Mucosa of rectum (tissue), 2 donors: ENCODE measurements at regions not wholly inside any gene's neighbourhood (a gene's known extent, or its start where the extent isn't known, plus 50 kb on each side); places are given as distances from the start of the nearest gene placed in this dataset.

ENCODE experiments used
- H3K27ac ChIP-seq, 2 donors: one replicate each; pipeline ENCODE4 v1.7.0; 2013; ENCODE audit warnings: inconsistent platforms in 2 of 2, low read depth in 2 of 2, low read length in 2 of 2
- H3K27me3 ChIP-seq, 2 donors: one replicate each; pipeline ENCODE4 v1.7.0; 2013; ENCODE audit warnings: low read length in 2 of 2; ENCODE audit not compliant: control insufficient read depth in 2 of 2, insufficient read depth in 2 of 2
- H3K36me3 ChIP-seq, 2 donors: one replicate each; pipeline ENCODE4 v1.7.0; 2013; ENCODE audit warnings: low read length in 2 of 2; ENCODE audit not compliant: control insufficient read depth in 2 of 2, insufficient read depth in 2 of 2
- H3K4me1 ChIP-seq, 2 donors: one replicate each; pipeline ENCODE4 v1.7.0; 2013; ENCODE audit warnings: low read length in 2 of 2, mild to moderate bottlenecking in 1 of 2; ENCODE audit not compliant: control insufficient read depth in 2 of 2, insufficient read depth in 2 of 2
- H3K4me3 ChIP-seq, 2 donors: one replicate each; pipeline ENCODE4 v1.7.0; 2013; ENCODE audit warnings: low read length in 2 of 2
- H3K9ac ChIP-seq, 2 donors: one replicate each; pipeline ENCODE4 v1.7.0; 2013; ENCODE audit warnings: low read length in 2 of 2, low read depth in 1 of 2, mild to moderate bottlenecking in 1 of 2
- H3K9me3 ChIP-seq, 2 donors: one replicate each; pipeline ENCODE4 v1.7.0; 2013; ENCODE audit warnings: low read length in 2 of 2; ENCODE audit not compliant: control insufficient read depth in 2 of 2
- donor health status: healthy.
- donor health status: Normal muscosa, but diverticular disease.

- Histone ChIP-seq H3K36me3 (no peaks in the 10 kb centered on the region), H3K27ac (no peak overlapping the region), H3K9me3 (no peaks in the 10 kb centered on the region), H3K4me3 (no peak overlapping the region), H3K27me3 (no peaks in the 10 kb centered on the region), H3K4me1 (peaks cover 4% of the 10 kb centered on the region in 2 donors), H3K9ac (no peak overlapping the region)
Observed at GRCh38 chr12:93126069-93126474, 197.0 kb upstream of the EEA1 start.

- no peaks in the 10 kb centered on the region for H3K36me3 ChIP-seq
- H3K4me3 ChIP-seq: no peak overlapping the region
- H3K27ac ChIP-seq: no peak overlapping the region
- H3K9ac ChIP-seq: no peak overlapping the region
- no peaks in the 10 kb centered on the region for H3K27me3 ChIP-seq
- H3K4me1 ChIP-seq: peaks cover 4% of the 10 kb centered on the region in 2 donors
- no peaks in the 10 kb centered on the region for H3K9me3 ChIP-seq
Observed at GRCh38 chr12:93127107-93127560, 198.0 kb upstream of the EEA1 start.

- Histone ChIP-seq H3K27me3 (no peaks in the 10 kb centered on the region), H3K9me3 (no peaks in the 10 kb centered on the region), H3K9ac (no peak overlapping the region), H3K36me3 (no peaks in the 10 kb centered on the region), H3K4me3 (no peak overlapping the region), H3K4me1 (peaks cover 3 to 4% of the 10 kb centered on the region in 2 donors), H3K27ac (no peak overlapping the region)
Observed at GRCh38 chr12:93127582-93128331, 198.7 kb upstream of the EEA1 start.

- H3K27ac ChIP-seq: no peak overlapping the region
- H3K9ac ChIP-seq: no peak overlapping the region
Observed at GRCh38 chr12:93128332-93128707, 199.2 kb upstream of the EEA1 start.

GRCh38 chr12:93130366-93131054, 201.4 kb upstream of the EEA1 start:
- Histone ChIP-seq H3K27ac (no peak overlapping the region), H3K4me3 (no peak overlapping the region), H3K9ac (no peak overlapping the region), H3K36me3 (no peaks in the 10 kb centered on the region), H3K4me1 (peaks cover 9% of the 10 kb centered on the region in 2 donors), H3K27me3 (no peaks in the 10 kb centered on the region), H3K9me3 (no peaks in the 10 kb centered on the region)

More at GRCh38 chr12:93128332-93128707, 199.2 kb upstream of the EEA1 start:
- Histone ChIP-seq H3K27me3 (no peaks in the 10 kb centered on the region), H3K4me1 (peaks cover 0 to 4% of the 10 kb centered on the region in 2 donors), H3K36me3 (no peaks in the 10 kb centered on the region), H3K4me3 (no peak overlapping the region), H3K9me3 (no peaks in the 10 kb centered on the region)

GRCh38 chr12:93133361-93133760, 204.3 kb upstream of the EEA1 start:
- no peak overlapping the region for H3K9ac ChIP-seq
- H3K4me3 ChIP-seq: no peak overlapping the region
- H3K36me3 ChIP-seq: no peaks in the 10 kb centered on the region
- peaks cover 9 to 10% of the 10 kb centered on the region in 2 donors for H3K4me1 ChIP-seq
- no peaks in the 10 kb centered on the region for H3K27me3 ChIP-seq
- H3K9me3 ChIP-seq: no peaks in the 10 kb centered on the region
- no peak overlapping the region for H3K27ac ChIP-seq

GRCh38 chr12:93134175-93134890, 205.2 kb upstream of the EEA1 start:
- Histone ChIP-seq H3K9me3 (no peaks in the 10 kb centered on the region), H3K4me3 (no peak overlapping the region), H3K4me1 (peaks cover 9 to 10% of the 10 kb centered on the region in 2 donors), H3K27me3 (no peaks in the 10 kb centered on the region), H3K9ac (no peak overlapping the region), H3K27ac (no peak overlapping the region), H3K36me3 (no peaks in the 10 kb centered on the region)

GRCh38 chr12:93134893-93135285, 205.8 kb upstream of the EEA1 start:
- peaks cover 9 to 10% of the 10 kb centered on the region in 2 donors for H3K4me1 ChIP-seq
- peak overlapping the region; percentile 16 to 54 for H3K27ac ChIP-seq
- no peaks in the 10 kb centered on the region for H3K27me3 ChIP-seq
- no peaks in the 10 kb centered on the region for H3K36me3 ChIP-seq
- H3K9ac ChIP-seq: no peak overlapping the region
- no peaks in the 10 kb centered on the region for H3K9me3 ChIP-seq
- H3K4me3 ChIP-seq: no peak overlapping the region

- Histone ChIP-seq H3K4me1 (peaks cover 9 to 10% of the 10 kb centered on the region in 2 donors), H3K4me3 (no peak overlapping the region), H3K27ac (peak overlapping the region; percentile 16 to 54), H3K36me3 (no peaks in the 10 kb centered on the region), H3K9me3 (no peaks in the 10 kb centered on the region), H3K27me3 (no peaks in the 10 kb centered on the region), H3K9ac (no peak overlapping the region)
Observed at GRCh38 chr12:93135286-93136239, 206.5 kb upstream of the EEA1 start.
